Naive B cell (primary cell): ENCODE measurements at regions not wholly inside any gene's neighbourhood (a gene's known extent, or its start where the extent isn't known, plus 50 kb on each side); places are given as distances from the start of the nearest gene placed in this dataset.
A peak's percentile ranks its signal among the peaks of the same experiment; 100 is the strongest.

Experiments used
- ATAC-seq, 2 donors: fragments of 150-1000 bp; cut with Tn5 transposase; 2 replicates each; pipeline ENCODE4 v1.10.0; 2021; ENCODE audit warnings: low read depth in 2 of 2, mild to moderate bottlenecking in 2 of 2, moderate library complexity in 2 of 2
- DNase-seq: peaks from one replicate; pipeline ENCODE4 v3.0.0; 2022
- H3K27ac Mint-ChIP-seq, 6 donors: one replicate each; pipeline ENCODE4 v1.8.0; 2020 to 2022; ENCODE audit warnings: mild to moderate bottlenecking in 6 of 6, mixed read lengths in 6 of 6, moderate library complexity in 5 of 6, inconsistent platforms in 2 of 6
- H3K27me3 Mint-ChIP-seq, 3 donors: one replicate each; pipeline ENCODE4 v1.8.0; 2021 to 2022; ENCODE audit warnings: mixed read lengths in 3 of 3, mild to moderate bottlenecking in 1 of 3
- H3K36me3 Mint-ChIP-seq, 2 donors: one replicate each; pipeline ENCODE4 v1.8.0; 2020 to 2022; ENCODE audit warnings: mixed read lengths in 2 of 2, inconsistent platforms in 1 of 2, mild to moderate bottlenecking in 1 of 2
- H3K4me1 Mint-ChIP-seq, 3 donors: one replicate each; pipeline ENCODE4 v1.8.0; 2020 to 2022; ENCODE audit warnings: mixed read lengths in 3 of 3, inconsistent platforms in 1 of 3, mild to moderate bottlenecking in 1 of 3, moderate library complexity in 1 of 3
- H3K4me3 Mint-ChIP-seq, 8 donors: one replicate each; pipeline ENCODE4 v1.8.0; 2020 to 2022; ENCODE audit warnings: mild to moderate bottlenecking in 8 of 8, mixed read lengths in 8 of 8, moderate library complexity in 8 of 8, inconsistent platforms in 2 of 8
- H3K9me3 Mint-ChIP-seq, 7 donors: one replicate each; pipeline ENCODE4 v1.8.0; 2020 to 2022; ENCODE audit warnings: mixed read lengths in 7 of 7, mild to moderate bottlenecking in 5 of 7, inconsistent platforms in 2 of 7, moderate library complexity in 1 of 7

DNA sequence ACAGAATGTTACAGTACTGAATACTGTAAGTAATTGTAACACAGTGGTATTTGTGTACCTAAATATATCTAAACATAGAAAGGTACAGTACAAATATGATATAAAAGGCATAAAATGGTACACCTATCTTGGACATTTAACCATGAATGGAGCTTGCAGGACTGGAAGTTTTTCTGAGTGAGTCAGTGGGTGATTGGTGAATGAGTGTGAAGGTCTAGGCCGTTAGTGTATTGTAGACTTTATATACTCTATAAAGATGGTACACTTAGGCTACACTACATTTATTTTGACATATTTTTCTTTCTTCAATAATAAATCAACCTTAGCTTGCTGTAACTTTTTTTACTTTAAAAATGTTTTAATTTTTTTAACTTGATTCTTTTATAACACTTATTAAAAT, 422.5 kb upstream of the FSTL5 start:
- Mint-ChIP-seq H3K36me3 (no peaks in the 10 kb centered on the region), H3K4me3 (no peak overlapping the region), H3K9me3 (peaks cover 0 to 3% (median 0%) of the 10 kb centered on the region in 7 donors), H3K27ac (no peak overlapping the region), H3K27me3 (no peaks in the 10 kb centered on the region), H3K4me1 (no peaks in the 10 kb centered on the region)
- DNase-seq (no peak), ATAC-seq (no peak)

GRCh38 chr4:162582180-162582579, 418.4 kb upstream of the FSTL5 start:
- H3K4me3 Mint-ChIP-seq: no peak overlapping the region
- H3K9me3 Mint-ChIP-seq: peaks cover 0 to 4% (median 0%) of the 10 kb centered on the region in 7 donors
- no peaks in the 10 kb centered on the region for H3K36me3 Mint-ChIP-seq
- no peak for DNase-seq
- H3K27me3 Mint-ChIP-seq: no peaks in the 10 kb centered on the region
- H3K27ac Mint-ChIP-seq: no peak overlapping the region
- no peaks in the 10 kb centered on the region for H3K4me1 Mint-ChIP-seq
- ATAC-seq: no peak

GRCh38 chr4:162565730-162566129, 401.9 kb upstream of the FSTL5 start:
- Mint-ChIP-seq H3K4me1 (no peaks in the 10 kb centered on the region), H3K27ac (no peak overlapping the region), H3K4me3 (no peak overlapping the region), H3K27me3 (no peaks in the 10 kb centered on the region), H3K36me3 (no peaks in the 10 kb centered on the region), H3K9me3 (peaks cover 0 to 4% (median 0%) of the 10 kb centered on the region in 7 donors)
- no peak for DNase-seq
- ATAC-seq: no peak

- Mint-ChIP-seq H3K27me3 (no peaks in the 10 kb centered on the region), H3K4me3 (no peak overlapping the region), H3K27ac (no peak overlapping the region), H3K9me3 (peaks cover 0 to 3% (median 0%) of the 10 kb centered on the region in 7 donors), H3K36me3 (no peaks in the 10 kb centered on the region), H3K4me1 (no peaks in the 10 kb centered on the region)
- no peak for DNase-seq
- ATAC-seq: no peak
Measured at GRCh38 chr4:162560073-162560472, 396.3 kb upstream of the FSTL5 start.

DNA sequence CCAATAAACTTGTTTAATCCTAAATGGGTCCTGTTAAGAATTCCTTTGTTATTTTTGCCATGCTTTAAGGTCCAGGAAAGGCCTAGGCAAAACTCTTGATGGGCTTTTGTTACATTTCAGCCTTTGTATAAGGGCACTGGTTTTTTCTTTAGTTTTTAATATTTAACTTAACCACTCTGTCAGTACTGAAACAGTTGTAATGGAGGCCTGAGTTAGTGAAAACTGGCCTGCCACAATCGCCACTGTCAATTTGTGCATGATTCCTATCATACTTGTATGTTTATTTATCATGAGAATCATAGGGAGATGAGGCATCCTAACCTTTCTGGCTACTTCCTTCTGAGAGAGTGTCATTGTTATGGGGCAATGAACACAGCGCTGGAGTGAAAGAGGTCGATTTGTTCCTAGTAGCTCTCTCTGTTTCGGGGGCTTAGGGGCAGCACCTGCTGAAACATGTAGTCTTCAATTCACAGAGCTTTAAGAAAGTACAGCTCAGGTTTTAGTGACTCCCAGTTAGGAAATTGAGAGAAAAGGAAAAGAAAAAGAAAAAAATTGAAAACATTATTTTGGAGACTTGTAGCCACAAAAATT, 393.8 kb upstream of the FSTL5 start:
- no peaks in the 10 kb centered on the region for H3K36me3 Mint-ChIP-seq
- no peak overlapping the region for H3K4me3 Mint-ChIP-seq
- H3K4me1 Mint-ChIP-seq: no peaks in the 10 kb centered on the region
- no peak overlapping the region for H3K27ac Mint-ChIP-seq
- ATAC-seq (no peak), DNase-seq (no peak)
- H3K27me3 Mint-ChIP-seq: no peaks in the 10 kb centered on the region
- H3K9me3 Mint-ChIP-seq: peaks cover 0 to 9% (median 0%) of the 10 kb centered on the region in 7 donors

DNA sequence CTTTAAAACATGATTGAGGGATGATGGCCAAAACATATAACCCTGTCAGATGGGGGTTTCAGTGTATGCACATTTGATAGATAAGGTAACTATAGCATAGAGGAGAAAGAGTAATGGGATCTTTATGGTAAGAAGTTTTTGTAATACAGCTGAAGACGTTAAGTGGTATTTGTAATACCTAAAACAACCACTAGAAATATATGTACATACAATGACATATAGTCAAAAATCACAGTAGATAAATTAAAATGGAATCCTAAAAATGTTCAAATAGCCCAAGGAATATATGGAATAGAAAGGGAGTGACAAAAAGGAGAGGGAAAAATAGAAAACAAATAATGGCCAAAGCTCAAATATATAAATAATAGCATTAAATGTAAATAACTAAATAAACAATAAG, 371.3 kb upstream of the FSTL5 start:
- Mint-ChIP-seq H3K9me3 (peaks cover 0 to 12% (median 4%) of the 10 kb centered on the region in 7 donors), H3K36me3 (no peaks in the 10 kb centered on the region), H3K4me3 (no peak overlapping the region), H3K27me3 (no peaks in the 10 kb centered on the region), H3K4me1 (no peaks in the 10 kb centered on the region), H3K27ac (no peak overlapping the region)
- DNase-seq: no peak
- no peak for ATAC-seq

DNA sequence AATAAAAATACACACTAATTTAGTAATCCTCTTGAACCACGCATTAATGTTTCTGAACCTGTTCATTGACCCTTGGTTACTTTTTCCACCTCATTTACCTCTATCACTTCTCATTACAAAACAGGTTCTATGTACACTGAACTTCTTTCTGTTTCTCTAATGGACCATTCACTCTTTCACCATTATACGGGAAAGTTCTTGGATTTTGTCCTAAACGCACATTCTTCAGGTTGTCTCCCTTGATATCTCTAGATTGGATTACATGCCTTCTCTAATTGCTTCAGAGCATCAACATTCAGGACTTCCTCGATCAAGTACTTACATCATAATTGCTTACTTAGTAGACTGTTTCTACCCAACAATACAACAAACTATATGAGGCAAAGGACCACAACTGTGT, 359.4 kb upstream of the FSTL5 start:
- H3K27me3 Mint-ChIP-seq: no peaks in the 10 kb centered on the region
- H3K27ac Mint-ChIP-seq: peak overlapping the region in 1 of 6 donors; percentile 3
- DNase-seq (no peak), ATAC-seq (no peak)
- H3K4me1 Mint-ChIP-seq: no peaks in the 10 kb centered on the region
- no peaks in the 10 kb centered on the region for H3K36me3 Mint-ChIP-seq
- peaks cover 0 to 7% (median 1%) of the 10 kb centered on the region in 7 donors for H3K9me3 Mint-ChIP-seq
- H3K4me3 Mint-ChIP-seq: no peak overlapping the region

DNA sequence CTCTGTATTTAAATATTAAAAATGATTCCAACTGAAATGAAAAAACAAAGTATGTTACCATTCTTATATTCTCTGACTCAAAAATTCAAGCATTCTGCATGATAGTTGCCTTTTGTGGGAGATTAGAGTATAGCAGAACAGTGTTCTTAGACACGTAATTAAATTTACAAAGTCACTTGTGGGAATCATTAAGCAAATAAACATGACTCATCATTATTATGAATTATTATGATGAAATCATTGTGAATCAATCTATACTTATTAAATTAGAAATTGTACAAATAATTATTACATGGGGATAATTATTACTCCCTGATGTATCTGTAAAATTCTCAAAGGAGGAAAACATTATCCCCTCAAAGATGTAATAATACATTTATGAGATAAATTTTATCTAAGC, 358.9 kb upstream of the FSTL5 start:
- Mint-ChIP-seq H3K36me3 (no peaks in the 10 kb centered on the region), H3K4me1 (no peaks in the 10 kb centered on the region), H3K4me3 (no peak overlapping the region), H3K27me3 (no peaks in the 10 kb centered on the region), H3K9me3 (peaks cover 0 to 7% (median 1%) of the 10 kb centered on the region in 7 donors), H3K27ac (no peak overlapping the region)
- DNase-seq: no peak
- no peak for ATAC-seq

- H3K27ac Mint-ChIP-seq: no peak overlapping the region
- no peaks in the 10 kb centered on the region for H3K9me3 Mint-ChIP-seq
- no peaks in the 10 kb centered on the region for H3K4me1 Mint-ChIP-seq
- H3K36me3 Mint-ChIP-seq: no peaks in the 10 kb centered on the region
- DNase-seq: no peak
- no peak for ATAC-seq
- no peak overlapping the region for H3K4me3 Mint-ChIP-seq
- no peaks in the 10 kb centered on the region for H3K27me3 Mint-ChIP-seq
Measured at GRCh38 chr4:162510937-162511336, 347.1 kb upstream of the FSTL5 start.

DNA sequence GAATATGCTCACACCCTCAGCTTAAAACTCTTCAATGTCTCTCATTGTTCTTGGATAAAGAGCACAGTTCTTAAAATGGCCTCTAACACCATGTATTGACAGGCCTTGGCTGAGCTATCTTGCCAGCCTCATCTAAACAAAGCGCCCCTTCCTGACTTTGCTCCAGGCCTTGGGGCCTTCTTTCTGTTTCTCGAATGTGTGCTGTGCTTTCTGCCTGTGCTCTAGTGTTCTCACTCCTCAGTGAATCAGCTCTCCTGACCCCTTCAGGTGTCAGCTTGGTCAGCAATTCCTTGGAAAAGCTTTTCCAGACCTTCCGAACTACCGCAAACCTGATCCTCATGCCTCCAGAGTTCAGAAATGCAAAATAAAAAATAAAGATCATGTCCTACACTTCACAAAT, 346.3 kb upstream of the FSTL5 start:
- ATAC-seq (no peak), DNase-seq (no peak)
- Mint-ChIP-seq H3K27me3 (no peaks in the 10 kb centered on the region), H3K9me3 (no peaks in the 10 kb centered on the region), H3K27ac (no peak overlapping the region), H3K4me1 (no peaks in the 10 kb centered on the region), H3K36me3 (no peaks in the 10 kb centered on the region), H3K4me3 (no peak overlapping the region)

GRCh38 chr4:162509333-162509732, 345.5 kb upstream of the FSTL5 start:
- Mint-ChIP-seq H3K27me3 (no peaks in the 10 kb centered on the region), H3K4me1 (no peaks in the 10 kb centered on the region), H3K4me3 (no peak overlapping the region), H3K36me3 (no peaks in the 10 kb centered on the region), H3K27ac (no peak overlapping the region), H3K9me3 (no peaks in the 10 kb centered on the region)
- DNase-seq (no peak), ATAC-seq (no peak)

DNA sequence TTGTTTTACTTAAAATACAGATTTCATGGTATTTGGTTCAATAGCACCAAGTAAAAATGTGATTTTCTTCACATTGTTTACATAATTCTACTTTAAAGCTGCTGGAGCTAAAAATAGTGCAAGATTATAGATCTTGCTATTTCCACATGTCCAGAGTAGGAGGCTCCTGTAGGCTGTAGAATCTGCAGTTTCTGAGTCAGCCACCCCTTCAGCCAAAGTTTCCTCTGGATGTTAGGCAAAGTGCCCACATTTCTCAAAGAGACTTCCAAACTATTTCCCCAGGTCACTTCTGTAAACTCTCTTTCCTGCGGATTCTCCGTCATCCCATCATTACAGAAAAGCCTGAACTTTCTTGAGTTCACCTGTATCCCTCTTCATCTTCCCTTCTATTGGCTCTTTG, 342.5 kb upstream of the FSTL5 start:
- ATAC-seq (no peak), DNase-seq (no peak)
- no peaks in the 10 kb centered on the region for H3K27me3 Mint-ChIP-seq
- no peaks in the 10 kb centered on the region for H3K36me3 Mint-ChIP-seq
- no peak overlapping the region for H3K27ac Mint-ChIP-seq
- no peak overlapping the region for H3K4me3 Mint-ChIP-seq
- no peaks in the 10 kb centered on the region for H3K9me3 Mint-ChIP-seq
- no peaks in the 10 kb centered on the region for H3K4me1 Mint-ChIP-seq

- Mint-ChIP-seq H3K27ac (no peak overlapping the region), H3K9me3 (no peaks in the 10 kb centered on the region), H3K36me3 (no peaks in the 10 kb centered on the region), H3K27me3 (no peaks in the 10 kb centered on the region), H3K4me1 (no peaks in the 10 kb centered on the region), H3K4me3 (no peak overlapping the region)
- DNase-seq (no peak), ATAC-seq (no peak)
Measured at GRCh38 chr4:162503868-162504267, 340.1 kb upstream of the FSTL5 start.

DNA sequence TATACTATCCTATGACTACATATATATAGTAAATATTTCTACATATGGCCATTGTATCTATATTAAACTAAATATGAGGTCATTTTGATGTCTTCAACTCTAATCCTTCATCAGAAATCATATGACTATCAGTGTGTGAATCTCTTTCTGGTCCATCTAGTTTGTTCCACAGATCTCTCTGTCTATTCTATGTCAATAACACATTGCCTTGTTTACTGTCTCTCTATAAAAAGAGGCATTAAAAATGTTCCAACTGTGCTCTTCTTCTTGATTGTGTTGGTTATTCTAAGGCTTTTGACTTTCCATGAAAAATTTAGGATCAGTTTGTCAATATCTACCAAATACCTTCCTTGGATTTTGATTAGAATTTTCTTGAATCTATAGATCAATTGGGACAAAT, 338.3 kb upstream of the FSTL5 start:
- ATAC-seq (no peak), DNase-seq (no peak)
- H3K9me3 Mint-ChIP-seq: no peaks in the 10 kb centered on the region
- H3K27me3 Mint-ChIP-seq: no peaks in the 10 kb centered on the region
- H3K36me3 Mint-ChIP-seq: no peaks in the 10 kb centered on the region
- H3K4me3 Mint-ChIP-seq: no peak overlapping the region
- no peak overlapping the region for H3K27ac Mint-ChIP-seq
- no peaks in the 10 kb centered on the region for H3K4me1 Mint-ChIP-seq

- H3K4me1 Mint-ChIP-seq: no peaks in the 10 kb centered on the region
- H3K27ac Mint-ChIP-seq: no peak overlapping the region
- no peaks in the 10 kb centered on the region for H3K9me3 Mint-ChIP-seq
- no peak overlapping the region for H3K4me3 Mint-ChIP-seq
- no peaks in the 10 kb centered on the region for H3K36me3 Mint-ChIP-seq
- ATAC-seq: no peak
- DNase-seq: no peak
- H3K27me3 Mint-ChIP-seq: no peaks in the 10 kb centered on the region
Measured at GRCh38 chr4:162499478-162499877, 335.7 kb upstream of the FSTL5 start.
